ENCODE measurements at regions not wholly inside any gene's neighbourhood (a gene's known extent, or its start where the extent isn't known, plus 50 kb on each side); places are given as distances from the start of the nearest gene placed in this dataset.

DNA sequence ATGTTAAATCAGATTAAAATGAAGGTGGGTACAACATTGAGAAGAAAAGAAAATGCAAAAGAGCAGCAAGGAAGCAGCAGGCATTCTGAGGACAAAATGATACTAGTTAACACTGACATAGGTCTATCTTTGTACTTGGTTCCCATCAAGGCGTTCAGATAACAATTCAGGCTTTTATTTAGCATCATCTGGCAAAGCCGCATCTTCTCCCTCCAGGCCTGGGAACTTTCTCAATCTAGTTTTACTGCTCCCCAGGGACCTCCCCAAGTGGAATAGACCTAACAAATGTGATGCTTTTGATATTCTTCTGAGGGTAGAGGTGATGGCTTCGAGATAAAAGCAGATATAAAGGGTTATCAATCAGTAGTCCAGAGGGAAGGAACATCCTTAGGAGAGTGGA, 130.6 kb downstream of the C3orf38 start:
- Histone ChIP-seq H2BK15ac (ENCODE audit: low read depth, low read length) (no peak overlapping the region), H3K79me1 (ENCODE audit: low read depth in 1 of 2, low read length in 2 of 2) (no peaks in the 10 kb centered on the region), H2AFZ (replicated peaks; ENCODE audit: low read length, poor library complexity) (no peak overlapping the region), H3K27me3 (ENCODE audit: control insufficient read depth, insufficient read depth, low read length) (no peaks in the 10 kb centered on the region), H3K18ac (ENCODE audit: low read depth, low read length) (no peak overlapping the region), H3K56ac (ENCODE audit: extremely low read depth, insufficient read depth, low read length) (no peak overlapping the region), H2AK9ac (replicated peaks; ENCODE audit: low read depth, low read length, poor library complexity) (no peak overlapping the region), H3K4me2 (ENCODE audit: low read depth, low read length) (no peak overlapping the region), H4K5ac (ENCODE audit: low read depth, low read length) (no peak overlapping the region), H3K9ac (ENCODE audit: low read depth, low read length) (no peak overlapping the region), H3K4me1 (ENCODE audit: control insufficient read depth, insufficient read depth, low read length) (no peaks in the 10 kb centered on the region), H2BK5ac (ENCODE audit: low read depth, low read length, poor library complexity, severe bottlenecking) (no peak overlapping the region), H4K20me1 (ENCODE audit: insufficient read depth, low read length) (no peaks in the 10 kb centered on the region), H2BK120ac (ENCODE audit: low read depth, low read length) (no peak overlapping the region), H3K4ac (ENCODE audit: low read depth, low read length) (no peak overlapping the region), H3K14ac (replicated peaks; ENCODE audit: low read depth, low read length) (no peak overlapping the region), H4K91ac (ENCODE audit: insufficient read depth, low read depth, low read length) (no peak overlapping the region), H3K9me1 (ENCODE audit: insufficient read depth, low read length) (no peaks in the 10 kb centered on the region), H4K8ac (ENCODE audit: low read depth in 2 of 2, low read length in 2 of 2) (no peak overlapping the region), H2BK20ac (ENCODE audit: low read depth, low read length) (no peak overlapping the region), H3K23ac (ENCODE audit: low read depth, low read length) (no peak overlapping the region), H3K9me3 (ENCODE audit: control insufficient read depth, insufficient read depth, low read length) (no peaks in the 10 kb centered on the region), H3K27ac (ENCODE audit: insufficient read depth, low read length) (no peak overlapping the region), H3K4me3 (ENCODE audit: insufficient read depth, low read depth, low read length) (no peak overlapping the region), H2AK5ac (ENCODE audit: low read depth, low read length) (no peak overlapping the region), H3K36me3 (ENCODE audit: control insufficient read depth, insufficient read depth, low read length) (no peaks in the 10 kb centered on the region)
- dilution Hi-C loops (cut with HindIII; ENCODE audit: low sequenced_read_pairs, unreplicated experiment): no loop called here
- in situ Hi-C loops (cut with MboI; ENCODE audit: low sequenced_read_pairs): no loop called here
- no peak for DNase-seq
- WGBS, 2 experiments (ENCODE audit: extremely low coverage in 2 of 2, insufficient read length in 1 of 2): no CpG with 5 or more reads among the region's 3 CpGs
- CTCF ChIA-PET: no interaction called here
- no peak for TF ChIP-seq RCOR1 (IDR thresholded peaks at IDR 0.05; ENCODE audit: insufficient replicate concordance, low read length)
- no peak for TF ChIP-seq MAZ (IDR thresholded peaks at IDR 0.05; ENCODE audit: borderline replicate concordance, low read depth, low read length)
- no peak for TF ChIP-seq SMC3 (IDR thresholded peaks at IDR 0.05; ENCODE audit: low read depth, low read length)
- no peak for TF ChIP-seq FOS (IDR thresholded peaks at IDR 0.05; ENCODE audit: low read depth, low read length)
- TF ChIP-seq, protein P1, sequence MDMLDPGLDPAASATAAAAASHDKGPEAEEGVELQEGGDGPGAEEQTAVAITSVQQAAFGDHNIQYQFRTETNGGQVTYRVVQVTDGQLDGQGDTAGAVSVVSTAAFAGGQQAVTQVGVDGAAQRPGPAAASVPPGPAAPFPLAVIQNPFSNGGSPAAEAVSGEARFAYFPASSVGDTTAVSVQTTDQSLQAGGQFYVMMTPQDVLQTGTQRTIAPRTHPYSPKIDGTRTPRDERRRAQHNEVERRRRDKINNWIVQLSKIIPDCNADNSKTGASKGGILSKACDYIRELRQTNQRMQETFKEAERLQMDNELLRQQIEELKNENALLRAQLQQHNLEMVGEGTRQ (IDR thresholded peaks at IDR 0.05; ENCODE audit: low read depth, low read length): no peak
- no peak for TF ChIP-seq POLR2A (IDR thresholded peaks at IDR 0.05; ENCODE audit: low read depth, low read length)
- TF ChIP-seq, protein P2, sequence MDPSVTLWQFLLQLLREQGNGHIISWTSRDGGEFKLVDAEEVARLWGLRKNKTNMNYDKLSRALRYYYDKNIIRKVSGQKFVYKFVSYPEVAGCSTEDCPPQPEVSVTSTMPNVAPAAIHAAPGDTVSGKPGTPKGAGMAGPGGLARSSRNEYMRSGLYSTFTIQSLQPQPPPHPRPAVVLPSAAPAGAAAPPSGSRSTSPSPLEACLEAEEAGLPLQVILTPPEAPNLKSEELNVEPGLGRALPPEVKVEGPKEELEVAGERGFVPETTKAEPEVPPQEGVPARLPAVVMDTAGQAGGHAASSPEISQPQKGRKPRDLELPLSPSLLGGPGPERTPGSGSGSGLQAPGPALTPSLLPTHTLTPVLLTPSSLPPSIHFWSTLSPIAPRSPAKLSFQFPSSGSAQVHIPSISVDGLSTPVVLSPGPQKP (IDR thresholded peaks at IDR 0.05; ENCODE audit: borderline replicate concordance, low read depth, low read length): no peak
- TF ChIP-seq MAFK (IDR thresholded peaks at IDR 0.05; ENCODE audit: low read depth, low read length): no peak
- TF ChIP-seq CEBPB (IDR thresholded peaks at IDR 0.05; ENCODE audit: low read depth, low read length): no peak
- TF ChIP-seq, protein P3, sequence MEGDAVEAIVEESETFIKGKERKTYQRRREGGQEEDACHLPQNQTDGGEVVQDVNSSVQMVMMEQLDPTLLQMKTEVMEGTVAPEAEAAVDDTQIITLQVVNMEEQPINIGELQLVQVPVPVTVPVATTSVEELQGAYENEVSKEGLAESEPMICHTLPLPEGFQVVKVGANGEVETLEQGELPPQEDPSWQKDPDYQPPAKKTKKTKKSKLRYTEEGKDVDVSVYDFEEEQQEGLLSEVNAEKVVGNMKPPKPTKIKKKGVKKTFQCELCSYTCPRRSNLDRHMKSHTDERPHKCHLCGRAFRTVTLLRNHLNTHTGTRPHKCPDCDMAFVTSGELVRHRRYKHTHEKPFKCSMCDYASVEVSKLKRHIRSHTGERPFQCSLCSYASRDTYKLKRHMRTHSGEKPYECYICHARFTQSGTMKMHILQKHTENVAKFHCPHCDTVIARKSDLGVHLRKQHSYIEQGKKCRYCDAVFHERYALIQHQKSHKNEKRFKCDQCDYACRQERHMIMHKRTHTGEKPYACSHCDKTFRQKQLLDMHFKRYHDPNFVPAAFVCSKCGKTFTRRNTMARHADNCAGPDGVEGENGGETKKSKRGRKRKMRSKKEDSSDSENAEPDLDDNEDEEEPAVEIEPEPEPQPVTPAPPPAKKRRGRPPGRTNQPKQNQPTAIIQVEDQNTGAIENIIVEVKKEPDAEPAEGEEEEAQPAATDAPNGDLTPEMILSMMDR (conservative IDR thresholded peaks at IDR 0.05; ENCODE audit: low read depth, low read length): no peak
- no peak for TF ChIP-seq CHD1 (IDR thresholded peaks at IDR 0.05; ENCODE audit: low read depth, low read length)
- no peak for TF ChIP-seq NFE2L2 (IDR thresholded peaks at IDR 0.05; ENCODE audit: low read depth, low read length)
- TF ChIP-seq RAD21 (IDR thresholded peaks at IDR 0.05; ENCODE audit: low read length): no peak
- POLR2A ChIA-PET (ENCODE audit: unreplicated experiment): no interaction called here
- ATAC-seq (ENCODE audit: low read depth): no peak
- BruUV-seq (replicated peaks): no TSS peak
- intact Hi-C loops (cut with micrococcal nuclease): no loop called here

All from IMR-90 (cell line).